ENCODE measurements at regions not wholly inside any gene's neighbourhood (a gene's known extent, or its start where the extent isn't known, plus 50 kb on each side); places are given as distances from the start of the nearest gene placed in this dataset.

DNA sequence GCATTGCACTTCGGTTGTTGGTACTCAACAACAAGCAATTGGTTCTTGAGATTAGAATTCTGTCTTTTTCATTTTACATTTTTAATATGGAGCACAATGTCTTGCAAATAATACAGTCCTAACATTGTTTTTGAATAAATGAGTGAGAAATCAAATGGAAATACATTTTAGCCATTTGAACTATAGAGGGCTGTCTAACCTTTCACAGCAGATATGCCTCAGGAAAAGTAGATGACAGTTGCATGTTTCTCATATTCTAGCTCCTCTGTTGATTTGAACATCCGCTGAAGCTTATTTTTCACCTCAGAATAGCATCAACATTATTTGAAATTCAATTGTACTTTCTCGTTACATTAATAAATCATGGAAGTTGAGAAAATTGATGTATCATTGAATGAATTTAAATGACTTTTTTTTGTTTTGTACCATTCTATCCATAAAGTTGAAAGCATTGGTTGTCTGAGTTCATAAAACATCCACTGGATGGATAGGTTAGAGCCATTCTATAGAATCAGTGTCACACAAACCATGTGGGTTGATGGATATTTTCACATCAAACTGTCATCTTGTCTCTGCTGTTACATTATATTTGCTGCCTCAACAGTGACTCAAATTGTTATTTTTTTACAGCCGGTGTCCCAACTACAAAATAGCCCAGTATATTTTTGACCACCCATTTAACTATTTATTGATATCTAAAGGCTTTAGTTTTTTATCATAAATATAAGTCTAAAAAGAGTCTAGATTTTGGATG lies 928.3 kb downstream of the NSUN3 start:
- no peak for DNase-seq (ENCODE audit: low spot score)

DNA sequence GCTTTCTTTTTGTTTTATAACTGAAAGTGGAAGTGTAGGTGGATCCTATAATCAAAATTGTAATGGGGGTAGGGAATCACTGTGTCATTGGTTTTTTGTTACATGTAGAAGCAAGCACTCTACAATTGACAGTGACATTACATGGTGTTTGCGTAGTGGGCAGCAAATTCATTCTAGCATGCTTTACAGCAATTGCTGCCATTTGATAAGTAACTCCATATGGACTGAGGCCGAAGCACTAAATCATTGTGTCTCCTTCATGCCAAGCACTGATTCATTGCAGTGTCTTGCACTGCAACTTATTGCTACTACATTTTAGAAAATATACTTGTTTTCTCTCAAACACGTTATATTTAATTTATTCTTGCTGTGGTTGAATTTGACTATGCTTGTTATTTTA lies 933.9 kb downstream of the NSUN3 start:
- DNase-seq (ENCODE audit: low spot score), result no peak

GRCh38 chr3:95002438-95003046 lies 939.7 kb downstream of the NSUN3 start:
- no peak for DNase-seq (ENCODE audit: low spot score)

GRCh38 chr3:95028688-95029087 lies 965.8 kb downstream of the NSUN3 start:
- DNase-seq (ENCODE audit: low spot score), result no peak

DNA sequence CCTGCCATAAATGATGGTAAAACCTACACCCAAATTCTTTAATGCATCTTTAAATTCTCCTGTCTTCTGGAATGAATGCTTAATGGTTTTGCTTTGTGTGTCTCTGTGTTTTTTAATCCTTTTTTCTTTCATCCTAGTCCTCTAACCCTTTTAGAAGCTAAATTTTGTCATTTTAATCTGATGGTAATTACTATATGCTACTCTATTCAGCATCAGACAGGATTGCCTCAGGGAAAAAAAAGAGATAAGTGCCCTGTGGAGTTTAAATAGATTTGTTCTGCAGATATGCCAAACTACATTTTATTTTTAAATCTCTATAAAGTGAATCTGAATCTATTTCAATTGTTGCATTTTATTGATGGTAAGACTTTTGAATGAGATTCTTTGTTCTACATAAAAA lies 966.8 kb downstream of the NSUN3 start:
- no peak for DNase-seq (ENCODE audit: low spot score)

DNA sequence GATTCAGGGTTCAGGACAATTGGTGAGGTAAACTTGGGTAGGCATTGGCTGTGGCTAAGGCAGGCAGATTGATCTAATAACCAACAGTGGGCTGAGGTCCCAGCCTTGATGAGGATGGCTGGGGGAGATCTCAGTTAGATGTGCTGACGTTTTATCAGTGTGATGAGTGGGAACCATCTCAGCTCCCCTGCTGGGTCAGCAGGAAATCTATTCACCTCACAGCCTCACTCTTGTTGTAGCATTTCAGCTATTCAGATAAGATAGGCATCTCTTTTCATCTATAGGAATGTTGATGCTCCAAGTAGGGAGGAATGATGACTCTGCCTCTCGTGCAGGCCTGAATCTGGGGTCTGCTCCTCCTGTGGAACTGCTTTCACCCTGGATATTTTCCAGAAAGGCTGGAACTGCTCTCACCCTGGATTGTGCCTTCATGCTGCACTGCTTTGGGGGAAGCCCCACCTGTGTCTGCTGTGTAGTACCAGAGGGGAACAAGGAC lies 973.7 kb downstream of the NSUN3 start:
- DNase-seq (ENCODE audit: low spot score), result no peak

GRCh38 chr3:95037097-95037496 lies 974.2 kb downstream of the NSUN3 start:
- no peak for DNase-seq (ENCODE audit: low spot score)

DNA sequence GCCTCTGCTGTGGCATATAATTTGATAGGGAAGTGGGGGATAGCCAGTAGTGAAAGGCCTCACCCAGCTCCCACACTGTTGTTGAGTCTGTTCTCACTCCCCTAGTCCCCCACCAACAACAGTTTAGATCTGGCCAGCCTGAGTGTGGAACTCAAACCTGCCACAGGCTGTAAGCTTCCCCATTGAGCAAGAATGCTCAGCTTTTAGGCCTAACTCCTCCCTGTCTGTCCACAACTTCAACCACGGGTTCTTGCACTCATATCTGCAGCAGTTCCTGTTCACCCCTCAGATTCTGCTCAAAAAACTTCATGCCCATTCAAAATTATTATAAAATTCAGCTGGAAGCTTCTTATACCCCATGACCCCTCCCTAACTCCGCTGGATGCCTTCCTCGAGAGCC lies 975.1 kb downstream of the NSUN3 start:
- DNase-seq (ENCODE audit: low spot score), result no peak

DNA sequence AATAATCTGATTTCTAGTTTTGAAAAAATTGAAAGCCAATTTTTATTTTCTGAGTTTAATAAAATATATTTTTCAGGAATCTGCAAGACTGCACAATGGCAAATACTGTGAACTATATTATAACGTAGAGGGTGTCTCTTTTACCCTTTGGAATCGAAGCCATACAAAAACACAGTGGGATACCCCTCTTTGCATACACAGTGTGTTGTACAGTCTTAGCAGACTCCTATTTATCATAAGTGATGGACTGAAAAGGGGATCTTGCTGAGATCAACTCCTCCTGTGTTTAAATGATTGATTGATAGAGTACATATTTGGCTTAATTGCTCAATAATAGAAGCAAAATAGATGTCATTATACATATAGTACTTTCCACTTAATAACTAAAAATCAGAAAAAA lies 981.2 kb downstream of the NSUN3 start:
- DNase-seq (ENCODE audit: low spot score), result no peak

- no peak for DNase-seq (ENCODE audit: low spot score)
These were observed 985.7 kb downstream of the NSUN3 start for GRCh38 chr3:95048564-95048963.

DNA sequence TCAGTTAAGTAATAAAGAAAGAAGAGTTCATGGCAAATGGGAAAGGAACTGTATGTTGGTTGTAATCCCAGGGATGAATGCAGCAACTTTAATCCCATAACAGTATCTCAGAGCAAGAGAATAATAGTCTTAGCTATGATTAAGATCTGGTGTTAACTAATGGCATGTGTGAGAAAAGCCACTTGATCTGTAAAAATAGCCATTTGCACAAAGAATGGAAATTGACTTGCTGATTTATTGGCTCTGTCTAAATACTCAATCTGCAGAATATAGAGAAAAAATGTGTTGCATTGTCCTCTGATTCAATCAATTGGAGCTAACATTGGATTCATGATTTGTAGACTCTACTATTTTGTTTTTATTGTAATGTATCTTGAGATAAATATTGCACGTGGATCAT lies 987.0 kb downstream of the NSUN3 start:
- no peak for DNase-seq (ENCODE audit: low spot score)

- no peak for DNase-seq (ENCODE audit: low spot score)
These were observed 992.4 kb downstream of the NSUN3 start for GRCh38 chr3:95055288-95055687.

GRCh38 chr3:95082191-95082590 lies 1019.3 kb downstream of the NSUN3 start:
- DNase-seq (ENCODE audit: low spot score), result no peak

- no peak for DNase-seq (ENCODE audit: low spot score)
These were observed 1021.9 kb downstream of the NSUN3 start for GRCh38 chr3:95084738-95085137.

DNA sequence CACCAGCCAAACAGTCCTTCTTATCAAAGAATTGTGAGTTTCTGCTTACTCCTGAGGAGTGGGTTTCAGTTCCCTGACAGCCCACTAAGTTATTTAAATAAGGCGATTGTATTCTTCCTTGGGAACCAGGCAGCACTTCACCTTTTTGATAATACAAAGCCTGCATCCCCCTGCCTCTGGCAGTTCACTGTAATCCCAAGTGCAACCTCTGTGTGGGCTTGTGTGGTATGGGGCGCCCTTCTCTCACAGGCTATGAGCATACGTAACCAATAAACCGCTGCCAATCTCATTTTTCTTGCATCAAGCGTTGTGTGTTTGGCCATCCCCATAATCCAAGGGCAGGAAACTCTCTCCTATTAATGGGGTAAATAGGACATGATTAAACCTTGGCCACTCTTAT lies 1025.6 kb downstream of the NSUN3 start:
- DNase-seq (ENCODE audit: low spot score), result no peak

DNA sequence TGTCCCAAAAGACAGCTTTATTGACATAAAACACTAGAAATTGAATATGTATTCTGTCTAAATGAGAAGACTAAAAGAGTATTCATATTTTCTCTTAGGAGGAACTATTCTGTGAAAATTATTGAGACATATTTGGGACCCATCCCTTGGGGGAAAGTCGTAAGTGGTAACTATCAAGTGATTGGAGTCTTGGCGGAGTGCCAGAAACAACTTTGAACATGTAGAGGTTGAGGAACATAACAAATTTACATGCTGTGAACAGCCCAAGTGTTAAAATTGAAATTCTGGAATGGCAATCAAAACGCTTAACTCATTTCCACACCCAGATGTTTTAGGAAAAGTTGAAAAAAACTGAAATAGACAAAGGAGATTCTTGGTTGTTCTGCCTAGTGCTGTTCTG lies 1034.6 kb downstream of the NSUN3 start:
- no peak for DNase-seq (ENCODE audit: low spot score)

DNA sequence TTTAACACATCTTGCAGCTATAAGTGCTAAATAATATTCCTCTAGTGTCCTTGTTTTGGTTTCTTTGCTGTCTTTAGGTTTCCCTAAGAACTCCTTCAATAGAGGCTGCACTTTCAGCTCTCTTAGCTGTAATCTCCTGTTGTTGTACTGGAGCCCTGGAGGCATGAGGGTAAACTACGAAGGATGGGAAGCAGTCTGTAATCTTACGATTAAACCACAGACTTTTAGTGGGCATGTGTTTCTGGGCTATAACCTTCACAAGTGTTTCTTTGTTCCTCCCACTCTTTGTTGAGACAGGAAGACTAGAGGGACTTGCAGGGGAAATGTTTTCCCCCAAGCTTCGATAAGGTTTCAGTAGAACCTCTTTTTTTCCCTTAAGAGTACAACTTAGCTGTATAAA lies 1058.1 kb downstream of the NSUN3 start:
- DNase-seq (ENCODE audit: low spot score), result no peak

GRCh38 chr3:95123104-95123503 lies 1060.2 kb downstream of the NSUN3 start:
- no peak for DNase-seq (ENCODE audit: low spot score)

DNA sequence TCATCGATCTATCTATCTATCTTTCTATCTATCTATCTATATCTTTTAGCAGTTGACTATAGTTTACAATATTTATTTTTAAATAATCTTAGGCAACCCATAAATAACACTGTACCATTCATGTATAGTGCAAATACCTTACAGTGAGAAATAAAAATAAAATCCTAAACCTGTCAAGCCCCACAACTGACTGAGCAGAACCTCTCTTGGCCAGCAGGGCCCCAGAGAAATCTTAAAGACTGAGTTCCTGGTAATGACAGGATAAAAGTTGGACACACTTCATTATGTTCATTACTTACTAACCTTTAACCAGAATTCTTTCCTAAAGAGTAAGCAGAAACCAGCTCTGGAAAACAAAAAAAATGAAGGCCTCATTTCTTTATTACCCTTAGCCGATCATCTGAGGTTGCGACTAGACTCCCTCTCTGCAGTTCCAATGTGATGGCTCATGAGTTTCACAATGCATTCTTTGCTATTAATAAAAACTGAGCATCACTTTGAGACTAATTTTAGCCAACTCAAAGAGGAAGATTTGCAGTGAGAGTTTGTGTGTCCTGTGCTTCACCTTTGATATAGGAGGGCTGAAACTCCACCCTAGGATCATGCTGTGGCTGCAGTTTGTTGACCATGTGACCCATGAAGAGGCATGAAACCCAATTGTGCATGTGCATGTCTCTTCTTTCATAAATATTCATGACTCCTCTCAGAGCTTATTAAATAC lies 1072.0 kb downstream of the NSUN3 start:
- no peak for DNase-seq (ENCODE audit: low spot score)

- DNase-seq (ENCODE audit: low spot score), result no peak
These were observed 1085.2 kb downstream of the NSUN3 start for GRCh38 chr3:95148107-95148506.

DNA sequence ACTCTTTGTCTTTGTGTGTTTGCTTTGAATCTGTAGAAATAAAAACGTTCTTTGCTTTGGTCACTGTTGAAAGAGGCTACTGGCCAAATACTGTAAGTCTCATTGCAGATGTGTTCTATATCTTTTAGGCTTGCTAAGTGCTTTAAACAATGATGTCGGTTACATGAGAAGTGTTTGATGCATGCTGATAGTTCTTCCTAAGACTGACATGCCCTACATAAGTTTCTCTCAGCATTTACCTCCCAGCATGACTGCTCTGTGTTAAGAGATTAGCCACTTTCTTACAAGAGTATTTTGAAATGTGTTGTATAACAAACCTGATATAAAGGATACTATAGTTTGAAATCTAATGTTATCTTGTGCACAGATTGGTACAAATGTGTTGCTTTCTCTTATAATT lies 1088.7 kb downstream of the NSUN3 start:
- no peak for DNase-seq (ENCODE audit: low spot score)

DNA sequence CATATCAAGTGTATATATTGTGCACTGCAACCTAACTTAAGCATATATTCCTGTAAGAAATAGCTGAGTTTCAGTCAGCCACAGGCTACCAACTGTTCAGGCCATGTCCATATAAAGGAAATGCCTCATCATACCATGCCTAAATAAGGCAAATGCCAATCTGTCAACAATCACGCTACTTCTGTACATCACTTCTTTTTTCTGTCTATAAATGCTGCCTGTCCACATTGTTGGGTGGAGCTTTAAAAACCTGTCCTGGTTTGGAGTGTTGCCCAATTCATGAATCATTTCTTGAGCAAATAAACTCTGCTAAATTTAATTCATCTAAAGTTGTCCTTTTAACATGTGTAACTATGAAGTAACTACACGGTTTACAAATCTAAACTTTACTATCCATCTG lies 1091.9 kb downstream of the NSUN3 start:
- DNase-seq (ENCODE audit: low spot score), result no peak

- no peak for DNase-seq (ENCODE audit: low spot score)
These were observed 1099.9 kb downstream of the NSUN3 start for GRCh38 chr3:95162794-95163193.

Measured in ureter (tissue), 1 donor.